ENCODE measurements at regions not wholly inside any gene's neighbourhood (a gene's known extent, or its start where the extent isn't known, plus 50 kb on each side); places are given as distances from the start of the nearest gene placed in this dataset.

- no peak for TF ChIP-seq CTCF (IDR thresholded peaks at IDR 0.05; ENCODE audit: unreplicated experiment in 3 of 3)
Measured at GRCh38 chr10:29835055-29835454, 200.3 kb upstream of the SVIL start.

GRCh38 chr10:29830531-29831512 lies 196.1 kb upstream of the SVIL start:
- peak overlapping the region; percentile 95 to 98 (median 97) for H3K27ac Mint-ChIP-seq
- H3K4me1 Mint-ChIP-seq, result peaks cover 31% of the 10 kb centered on the region
- peaks cover 4% of the 10 kb centered on the region for H3K9me3 Mint-ChIP-seq
- H3K4me3 Mint-ChIP-seq, result peak overlapping the region in 1 of 3 experiments; percentile 11
- H3K27me3 Mint-ChIP-seq (ENCODE audit: low read depth), result peaks cover 6% of the 10 kb centered on the region
- H3K36me3 Mint-ChIP-seq (ENCODE audit: low read depth), result no peaks in the 10 kb centered on the region
- no peak for TF ChIP-seq CTCF (IDR thresholded peaks at IDR 0.05; ENCODE audit: unreplicated experiment in 3 of 3)

More at GRCh38 chr10:29835055-29835454, 200.3 kb upstream of the SVIL start:
- Mint-ChIP-seq H3K27me3 (ENCODE audit: low read depth) (peaks cover 4% of the 10 kb centered on the region), H3K36me3 (ENCODE audit: low read depth) (no peaks in the 10 kb centered on the region), H3K4me1 (peaks cover 36% of the 10 kb centered on the region), H3K27ac (peak overlapping the region in 1 of 3 experiments; percentile 14), H3K9me3 (no peaks in the 10 kb centered on the region), H3K4me3 (no peak overlapping the region)

- Mint-ChIP-seq H3K4me1 (peaks cover 30% of the 10 kb centered on the region), H3K27me3 (ENCODE audit: low read depth) (peaks cover 6% of the 10 kb centered on the region), H3K36me3 (ENCODE audit: low read depth) (no peaks in the 10 kb centered on the region), H3K9me3 (peaks cover 4% of the 10 kb centered on the region), H3K27ac (peak overlapping the region; percentile 95 to 98 (median 97)), H3K4me3 (no peak overlapping the region)
- TF ChIP-seq CTCF (IDR thresholded peaks at IDR 0.05; ENCODE audit: unreplicated experiment in 3 of 3), result no peak
Measured at GRCh38 chr10:29829776-29830175, 195.0 kb upstream of the SVIL start.

GRCh38 chr10:29828956-29829355 lies 194.2 kb upstream of the SVIL start:
- Mint-ChIP-seq H3K4me3 (no peak overlapping the region), H3K4me1 (peaks cover 28% of the 10 kb centered on the region), H3K27me3 (ENCODE audit: low read depth) (peaks cover 6% of the 10 kb centered on the region), H3K36me3 (ENCODE audit: low read depth) (no peaks in the 10 kb centered on the region), H3K27ac (no peak overlapping the region), H3K9me3 (peaks cover 4% of the 10 kb centered on the region)
- TF ChIP-seq CTCF (IDR thresholded peaks at IDR 0.05; ENCODE audit: unreplicated experiment in 3 of 3), result no peak

- Mint-ChIP-seq H3K4me3 (no peak overlapping the region), H3K27ac (peak overlapping the region in 2 of 3 experiments; percentile 29 to 37), H3K4me1 (peaks cover 31% of the 10 kb centered on the region)
Measured at GRCh38 chr10:29828440-29828894, 193.7 kb upstream of the SVIL start.

More at GRCh38 chr10:29828440-29828894, 193.7 kb upstream of the SVIL start:
- Mint-ChIP-seq H3K27me3 (ENCODE audit: low read depth) (peaks cover 6% of the 10 kb centered on the region), H3K9me3 (peaks cover 4% of the 10 kb centered on the region), H3K36me3 (ENCODE audit: low read depth) (no peaks in the 10 kb centered on the region)
- no peak for TF ChIP-seq CTCF (IDR thresholded peaks at IDR 0.05; ENCODE audit: unreplicated experiment in 3 of 3)

Measured in nephron (organoid).